Testis (tissue), 2 donors: ENCODE measurements at regions not wholly inside any gene's neighbourhood (a gene's known extent, or its start where the extent isn't known, plus 50 kb on each side); places are given as distances from the start of the nearest gene placed in this dataset.

Experiments used
- DNase-seq: peaks from one replicate; pipeline ENCODE4 v3.0.0-alpha.2; 2019
- H3K27ac ChIP-seq, 2 donors: fragments of 200-600 bp; sonication (generic); one replicate each; pipeline ENCODE4 v1.5.1; 2019
- H3K27me3 ChIP-seq: fragments of 200-600 bp; sonication (generic); one replicate; pipeline ENCODE4 v1.5.1; 2019
- H3K36me3 ChIP-seq: fragments of 200-600 bp; sonication (generic); one replicate; pipeline ENCODE4 v1.5.1; 2017; ENCODE audit warnings: low read depth; ENCODE audit errors: missing control alignments
- H3K4me1 ChIP-seq: fragments of 200-600 bp; sonication (generic); one replicate; pipeline ENCODE4 v1.5.1; 2019
- H3K4me3 ChIP-seq, 2 donors: fragments of 200-600 bp; sonication (generic); one replicate each; pipeline ENCODE4 v1.5.1; 2017 to 2019
- H3K9me3 ChIP-seq: fragments of 200-600 bp; sonication (generic); one replicate; pipeline ENCODE4 v1.5.1; 2017
- CTCF ChIP-seq, 3 experiments: fragments of 450-650 bp in 2 of 3; fragments of 200-600 bp in 1 of 3; sonication (generic) in 1 of 3; IDR thresholded peaks; one replicate each; pipeline ENCODE4 v1.5.1; 2016 to 2019; ENCODE audit warnings: antibody characterized with exemption in 3 of 3, mild to moderate bottlenecking in 2 of 3, moderate library complexity in 1 of 3
- POLR2A ChIP-seq: fragments of 450-650 bp; IDR thresholded peaks from one replicate; pipeline ENCODE4 v1.6.1; 2017; ENCODE audit warnings: antibody characterized with exemption, mild to moderate bottlenecking, moderate library complexity
- WGBS, 2 donors: methylation state at CpG; one replicate each; pipeline ENCODE4 v1.1.5; 2018; 5-methylcytosine and 5-hydroxymethylcytosine counted together
- intact Hi-C: fragments of 100-400 bp; cut with DNase I; formaldehyde crosslinking; loops from one replicate; pipeline ENCODE4 v1.15.1; 2023; ENCODE audit warnings: low total_unique reads

- Histone ChIP-seq H3K9me3 (no peaks in the 10 kb centered on the region), H3K4me3 (no peak overlapping the region), H3K36me3 (no peaks in the 10 kb centered on the region), H3K27ac (no peak overlapping the region), H3K27me3 (no peaks in the 10 kb centered on the region), H3K4me1 (no peaks in the 10 kb centered on the region)
- no peak for TF ChIP-seq POLR2A
- WGBS, 2 donors = 17 to 19% methylated on average over 1 of the region's 1 CpG
- intact Hi-C loops = no loop called here
- no peak for DNase-seq
Measured at GRCh38 chr4:167492007-167492406, 257.7 kb upstream of the SPOCK3 start.

- no peak for TF ChIP-seq CTCF (IDR thresholded peaks at IDR 0.05)
- TF ChIP-seq POLR2A = no peak
- Histone ChIP-seq H3K4me1 (no peaks in the 10 kb centered on the region), H3K9me3 (no peaks in the 10 kb centered on the region), H3K27ac (no peak overlapping the region), H3K27me3 (no peaks in the 10 kb centered on the region), H3K4me3 (no peak overlapping the region), H3K36me3 (no peaks in the 10 kb centered on the region)
- no peak for DNase-seq
- whole genome bisulfite sequencing, 2 donors = 83 to 86% methylated on average over 2 of the region's 2 CpGs
- intact Hi-C loops = no loop called here
Measured at GRCh38 chr4:167509551-167509950, 275.3 kb upstream of the SPOCK3 start.

DNA sequence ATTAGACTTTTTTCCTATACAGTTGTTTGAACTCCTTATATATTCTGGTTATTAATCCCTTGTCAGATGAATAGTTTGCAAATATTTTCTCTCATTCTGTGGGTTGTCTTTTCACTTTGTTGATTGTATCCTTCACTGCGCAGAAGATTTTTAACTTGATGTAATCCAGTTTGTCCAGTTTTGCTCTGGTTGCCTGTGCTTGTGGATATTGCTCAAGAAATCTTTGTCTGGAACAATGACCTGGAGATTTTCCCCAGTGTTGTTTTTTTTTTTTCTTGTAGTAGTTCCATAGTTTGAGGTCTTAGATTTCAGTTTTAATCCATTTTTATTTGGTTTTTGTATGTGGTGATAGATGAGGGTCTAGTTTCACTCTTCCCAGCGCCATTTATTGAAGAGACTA lies 289.8 kb upstream of the SPOCK3 start:
- no peak for DNase-seq
- Histone ChIP-seq H3K36me3 (no peaks in the 10 kb centered on the region), H3K27me3 (peaks cover 4% of the 10 kb centered on the region), H3K27ac (no peak overlapping the region), H3K9me3 (no peaks in the 10 kb centered on the region), H3K4me1 (no peaks in the 10 kb centered on the region), H3K4me3 (no peak overlapping the region)
- intact Hi-C loops = no loop called here
- TF ChIP-seq CTCF (IDR thresholded peaks at IDR 0.05) (no peak), POLR2A (no peak)
- WGBS, 2 donors = 90 to 95% methylated on average over 2 of the region's 2 CpGs

GRCh38 chr4:167537761-167538160 lies 303.5 kb upstream of the SPOCK3 start:
- Histone ChIP-seq H3K27ac (no peak overlapping the region), H3K9me3 (no peaks in the 10 kb centered on the region), H3K27me3 (no peaks in the 10 kb centered on the region), H3K4me1 (no peaks in the 10 kb centered on the region), H3K36me3 (no peaks in the 10 kb centered on the region), H3K4me3 (no peak overlapping the region)
- DNase-seq = no peak
- no peak for TF ChIP-seq POLR2A
- no peak for TF ChIP-seq CTCF (IDR thresholded peaks at IDR 0.05)
- intact Hi-C loops = no loop called here
- WGBS, 2 donors = 91 to 98% methylated on average over 1 of the region's 1 CpG

- H3K9me3 ChIP-seq = no peaks in the 10 kb centered on the region
- intact Hi-C loops = no loop called here
- H3K27me3 ChIP-seq = no peaks in the 10 kb centered on the region
- H3K36me3 ChIP-seq = no peaks in the 10 kb centered on the region
- DNase-seq = no peak
- H3K4me1 ChIP-seq = no peaks in the 10 kb centered on the region
- WGBS, 2 donors = 54 to 56% methylated on average over 3 of the region's 3 CpGs
- TF ChIP-seq CTCF (IDR thresholded peaks at IDR 0.05) (no peak), POLR2A (no peak)
- H3K4me3 ChIP-seq = no peak overlapping the region
- H3K27ac ChIP-seq = no peak overlapping the region
Measured at GRCh38 chr4:167541286-167541685, 307.0 kb upstream of the SPOCK3 start.
